ENCODE measurements at regions not wholly inside any gene's neighbourhood (a gene's known extent, or its start where the extent isn't known, plus 50 kb on each side); places are given as distances from the start of the nearest gene placed in this dataset.

- H3K27ac ChIP-seq (ENCODE audit: low read depth, low read length): no peak overlapping the region
- H3K9me3 ChIP-seq (ENCODE audit: control insufficient read depth in 1 of 2, low read length in 2 of 2): no peaks in the 10 kb centered on the region
- no peak overlapping the region for H3K4me3 ChIP-seq (ENCODE audit: low read depth in 1 of 2, low read length in 2 of 2)
- no peak overlapping the region for H3K9ac ChIP-seq (ENCODE audit: low read depth in 1 of 2, low read length in 2 of 2)
- no peaks in the 10 kb centered on the region for H3K36me3 ChIP-seq (ENCODE audit: control insufficient read depth in 1 of 2, insufficient read depth in 2 of 2, low read length in 2 of 2)
- H3K27me3 ChIP-seq (ENCODE audit: control insufficient read depth in 1 of 2, insufficient read depth in 2 of 2, low read length in 2 of 2): no peaks in the 10 kb centered on the region
- H3K4me1 ChIP-seq (ENCODE audit: control insufficient read depth in 1 of 2, insufficient read depth in 2 of 2, low read length in 2 of 2): no peaks in the 10 kb centered on the region
Observed at GRCh38 chr3:22594990-22595389, 608.1 kb upstream of the UBE2E2 start.

DNA sequence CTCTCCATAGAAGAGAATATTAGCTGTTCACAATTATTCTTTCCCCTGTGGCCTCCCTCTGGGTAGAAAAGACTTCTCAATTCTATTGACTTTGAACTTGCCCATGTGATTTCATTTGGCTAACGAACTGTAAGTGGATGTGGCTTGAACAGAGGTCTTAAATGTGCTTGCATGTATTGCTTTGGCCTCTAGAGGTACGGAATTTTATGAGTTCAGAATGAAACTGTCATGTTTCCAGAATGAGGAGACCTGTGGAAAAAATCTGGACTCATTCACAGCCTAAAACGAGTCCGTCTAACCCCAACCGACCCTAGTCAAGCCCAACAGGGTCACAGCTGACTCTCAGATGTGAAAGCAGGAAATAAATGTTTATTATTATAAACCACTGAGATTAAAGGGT, 596.7 kb upstream of the UBE2E2 start:
- Histone ChIP-seq H3K36me3 (ENCODE audit: control insufficient read depth in 1 of 2, insufficient read depth in 2 of 2, low read length in 2 of 2) (no peaks in the 10 kb centered on the region), H3K4me1 (ENCODE audit: control insufficient read depth in 1 of 2, insufficient read depth in 2 of 2, low read length in 2 of 2) (no peaks in the 10 kb centered on the region), H3K9me3 (ENCODE audit: control insufficient read depth in 1 of 2, low read length in 2 of 2) (no peaks in the 10 kb centered on the region), H3K9ac (ENCODE audit: low read depth in 1 of 2, low read length in 2 of 2) (no peak overlapping the region), H3K27me3 (ENCODE audit: control insufficient read depth in 1 of 2, insufficient read depth in 2 of 2, low read length in 2 of 2) (no peaks in the 10 kb centered on the region), H3K4me3 (ENCODE audit: low read depth in 1 of 2, low read length in 2 of 2) (no peak overlapping the region), H3K27ac (ENCODE audit: low read depth, low read length) (no peak overlapping the region)

- Histone ChIP-seq H3K9ac (ENCODE audit: low read depth in 1 of 2, low read length in 2 of 2) (no peak overlapping the region), H3K4me1 (ENCODE audit: control insufficient read depth in 1 of 2, insufficient read depth in 2 of 2, low read length in 2 of 2) (no peaks in the 10 kb centered on the region), H3K4me3 (ENCODE audit: low read depth in 1 of 2, low read length in 2 of 2) (no peak overlapping the region), H3K36me3 (ENCODE audit: control insufficient read depth in 1 of 2, insufficient read depth in 2 of 2, low read length in 2 of 2) (no peaks in the 10 kb centered on the region), H3K27ac (ENCODE audit: low read depth, low read length) (no peak overlapping the region), H3K9me3 (ENCODE audit: control insufficient read depth in 1 of 2, low read length in 2 of 2) (no peaks in the 10 kb centered on the region), H3K27me3 (ENCODE audit: control insufficient read depth in 1 of 2, insufficient read depth in 2 of 2, low read length in 2 of 2) (no peaks in the 10 kb centered on the region)
Observed at GRCh38 chr3:22606938-22607337, 596.2 kb upstream of the UBE2E2 start.

DNA sequence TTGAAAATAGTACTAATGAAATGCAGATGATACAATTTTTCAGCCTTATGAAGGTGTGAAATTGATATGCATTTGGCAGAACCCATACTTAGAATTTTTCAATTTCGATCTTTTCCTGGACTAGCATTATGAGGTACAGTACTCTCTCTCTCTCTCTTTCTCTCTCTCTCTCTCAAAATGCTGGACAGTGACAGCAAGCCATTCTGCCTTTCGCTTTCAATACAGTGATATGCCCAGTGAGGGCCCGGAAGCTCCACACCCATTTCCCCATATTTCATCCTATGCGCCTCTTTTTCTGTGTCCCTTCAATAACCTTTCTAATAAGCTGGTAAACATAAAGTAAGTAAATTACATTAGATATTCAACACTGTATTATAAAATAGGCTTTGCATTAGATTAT, 595.0 kb upstream of the UBE2E2 start:
- no peaks in the 10 kb centered on the region for H3K9me3 ChIP-seq (ENCODE audit: control insufficient read depth in 1 of 2, low read length in 2 of 2)
- H3K27me3 ChIP-seq (ENCODE audit: control insufficient read depth in 1 of 2, insufficient read depth in 2 of 2, low read length in 2 of 2): no peaks in the 10 kb centered on the region
- H3K9ac ChIP-seq (ENCODE audit: low read depth in 1 of 2, low read length in 2 of 2): no peak overlapping the region
- no peaks in the 10 kb centered on the region for H3K4me1 ChIP-seq (ENCODE audit: control insufficient read depth in 1 of 2, insufficient read depth in 2 of 2, low read length in 2 of 2)
- no peak overlapping the region for H3K27ac ChIP-seq (ENCODE audit: low read depth, low read length)
- no peak overlapping the region for H3K4me3 ChIP-seq (ENCODE audit: low read depth in 1 of 2, low read length in 2 of 2)
- H3K36me3 ChIP-seq (ENCODE audit: control insufficient read depth in 1 of 2, insufficient read depth in 2 of 2, low read length in 2 of 2): no peaks in the 10 kb centered on the region

- H3K4me1 ChIP-seq (ENCODE audit: control insufficient read depth in 1 of 2, insufficient read depth in 2 of 2, low read length in 2 of 2): no peaks in the 10 kb centered on the region
- H3K36me3 ChIP-seq (ENCODE audit: control insufficient read depth in 1 of 2, insufficient read depth in 2 of 2, low read length in 2 of 2): no peaks in the 10 kb centered on the region
- H3K27ac ChIP-seq (ENCODE audit: low read depth, low read length): no peak overlapping the region
- no peaks in the 10 kb centered on the region for H3K27me3 ChIP-seq (ENCODE audit: control insufficient read depth in 1 of 2, insufficient read depth in 2 of 2, low read length in 2 of 2)
- no peaks in the 10 kb centered on the region for H3K9me3 ChIP-seq (ENCODE audit: control insufficient read depth in 1 of 2, low read length in 2 of 2)
- no peak overlapping the region for H3K4me3 ChIP-seq (ENCODE audit: low read depth in 1 of 2, low read length in 2 of 2)
- H3K9ac ChIP-seq (ENCODE audit: low read depth in 1 of 2, low read length in 2 of 2): no peak overlapping the region
Observed at GRCh38 chr3:22608721-22609120, 594.4 kb upstream of the UBE2E2 start.

DNA sequence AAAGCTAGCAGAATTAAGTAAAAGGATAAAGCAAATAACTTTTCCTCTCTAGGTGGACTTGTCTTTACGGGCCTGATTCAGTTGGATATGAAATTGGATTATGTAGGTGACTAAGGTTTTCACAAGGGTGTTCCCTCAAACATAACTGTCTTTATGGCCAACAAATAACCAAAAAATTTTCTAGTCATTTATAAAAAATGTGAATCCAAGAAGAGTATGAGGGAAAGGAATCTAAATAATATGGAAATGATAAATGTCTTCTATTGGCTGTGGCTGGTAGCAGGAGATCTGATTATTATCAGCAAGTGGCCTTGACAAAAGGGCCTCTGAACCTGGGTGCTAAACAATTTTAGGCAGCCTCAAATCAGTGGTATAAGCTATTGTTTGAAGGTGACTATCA, 594.0 kb upstream of the UBE2E2 start:
- Histone ChIP-seq H3K27ac (ENCODE audit: low read depth, low read length) (no peak overlapping the region), H3K27me3 (ENCODE audit: control insufficient read depth in 1 of 2, insufficient read depth in 2 of 2, low read length in 2 of 2) (no peaks in the 10 kb centered on the region), H3K36me3 (ENCODE audit: control insufficient read depth in 1 of 2, insufficient read depth in 2 of 2, low read length in 2 of 2) (no peaks in the 10 kb centered on the region), H3K4me1 (ENCODE audit: control insufficient read depth in 1 of 2, insufficient read depth in 2 of 2, low read length in 2 of 2) (no peaks in the 10 kb centered on the region), H3K9ac (ENCODE audit: low read depth in 1 of 2, low read length in 2 of 2) (no peak overlapping the region), H3K4me3 (ENCODE audit: low read depth in 1 of 2, low read length in 2 of 2) (no peak overlapping the region), H3K9me3 (ENCODE audit: control insufficient read depth in 1 of 2, low read length in 2 of 2) (no peaks in the 10 kb centered on the region)

DNA sequence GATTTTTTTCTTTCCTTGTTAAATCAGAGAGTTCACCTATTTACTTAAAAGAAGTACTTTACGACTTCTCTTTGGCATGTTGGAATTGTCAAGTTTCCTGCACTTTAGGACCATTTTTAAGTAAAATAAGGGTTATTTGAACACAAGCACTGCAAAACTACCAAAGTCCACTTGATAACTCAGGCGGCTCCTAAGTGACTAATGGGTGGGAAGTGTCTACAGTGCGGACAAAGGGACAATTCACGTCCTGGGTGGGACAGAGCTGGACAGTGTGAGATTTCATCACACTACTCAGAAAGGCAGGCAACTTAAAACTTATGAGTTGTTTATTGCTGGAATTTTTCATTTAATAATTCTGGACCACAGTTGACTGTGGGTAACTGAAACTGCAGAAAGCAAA, 590.2 kb upstream of the UBE2E2 start:
- Histone ChIP-seq H3K36me3 (ENCODE audit: control insufficient read depth in 1 of 2, insufficient read depth in 2 of 2, low read length in 2 of 2) (no peaks in the 10 kb centered on the region), H3K9ac (ENCODE audit: low read depth in 1 of 2, low read length in 2 of 2) (no peak overlapping the region), H3K27me3 (ENCODE audit: control insufficient read depth in 1 of 2, insufficient read depth in 2 of 2, low read length in 2 of 2) (no peaks in the 10 kb centered on the region), H3K4me1 (ENCODE audit: control insufficient read depth in 1 of 2, insufficient read depth in 2 of 2, low read length in 2 of 2) (no peaks in the 10 kb centered on the region), H3K27ac (ENCODE audit: low read depth, low read length) (no peak overlapping the region), H3K4me3 (ENCODE audit: low read depth in 1 of 2, low read length in 2 of 2) (no peak overlapping the region), H3K9me3 (ENCODE audit: control insufficient read depth in 1 of 2, low read length in 2 of 2) (no peaks in the 10 kb centered on the region)

DNA sequence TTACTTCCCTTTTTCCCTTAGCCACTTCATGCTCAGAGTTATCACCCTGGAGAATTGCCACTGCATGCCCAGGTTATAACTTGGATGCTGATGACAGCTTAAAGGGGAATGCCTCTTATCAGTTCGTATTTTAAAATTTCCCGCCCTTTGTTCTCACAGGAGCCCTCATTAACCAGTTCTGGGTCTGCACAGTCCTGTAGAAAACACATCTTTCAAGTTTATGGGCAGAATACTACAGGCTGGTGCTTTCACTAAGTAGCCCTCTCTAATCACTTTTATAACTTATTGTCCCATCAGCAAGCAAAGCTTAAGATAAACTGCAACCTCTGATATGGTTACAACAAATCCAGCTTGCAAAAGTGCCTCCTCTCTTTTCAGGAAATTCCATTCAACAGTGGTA, 587.3 kb upstream of the UBE2E2 start:
- Histone ChIP-seq H3K9ac (ENCODE audit: low read depth in 1 of 2, low read length in 2 of 2) (no peak overlapping the region), H3K9me3 (ENCODE audit: control insufficient read depth in 1 of 2, low read length in 2 of 2) (no peaks in the 10 kb centered on the region), H3K4me1 (ENCODE audit: control insufficient read depth in 1 of 2, insufficient read depth in 2 of 2, low read length in 2 of 2) (no peaks in the 10 kb centered on the region), H3K27ac (ENCODE audit: low read depth, low read length) (no peak overlapping the region), H3K36me3 (ENCODE audit: control insufficient read depth in 1 of 2, insufficient read depth in 2 of 2, low read length in 2 of 2) (no peaks in the 10 kb centered on the region), H3K27me3 (ENCODE audit: control insufficient read depth in 1 of 2, insufficient read depth in 2 of 2, low read length in 2 of 2) (no peaks in the 10 kb centered on the region), H3K4me3 (ENCODE audit: low read depth in 1 of 2, low read length in 2 of 2) (no peak overlapping the region)

- no peaks in the 10 kb centered on the region for H3K9me3 ChIP-seq (ENCODE audit: control insufficient read depth in 1 of 2, low read length in 2 of 2)
- no peak overlapping the region for H3K27ac ChIP-seq (ENCODE audit: low read depth, low read length)
- no peaks in the 10 kb centered on the region for H3K36me3 ChIP-seq (ENCODE audit: control insufficient read depth in 1 of 2, insufficient read depth in 2 of 2, low read length in 2 of 2)
Observed at GRCh38 chr3:22617372-22617771, 585.8 kb upstream of the UBE2E2 start.

DNA sequence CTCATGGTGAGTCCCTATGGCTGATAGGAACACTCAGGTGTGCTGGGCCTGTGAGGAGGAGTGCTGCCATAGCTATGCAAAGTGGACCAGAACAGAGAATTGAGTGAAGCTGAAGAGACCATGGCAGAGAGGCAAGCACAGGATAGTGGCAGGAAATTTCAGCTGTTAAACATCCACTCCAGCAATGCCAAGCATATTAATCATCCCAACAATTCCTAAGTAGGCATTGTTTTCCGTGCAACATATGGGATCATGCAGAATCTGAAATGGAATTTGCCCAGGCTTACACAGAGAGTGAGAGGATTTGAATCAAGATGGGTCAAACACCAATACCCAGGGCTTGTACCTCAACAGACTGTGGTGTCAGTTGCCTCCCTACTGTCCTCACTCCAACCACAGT, 582.6 kb upstream of the UBE2E2 start:
- Histone ChIP-seq H3K27me3 (ENCODE audit: control insufficient read depth in 1 of 2, insufficient read depth in 2 of 2, low read length in 2 of 2) (no peaks in the 10 kb centered on the region), H3K9ac (ENCODE audit: low read depth in 1 of 2, low read length in 2 of 2) (no peak overlapping the region), H3K4me3 (ENCODE audit: low read depth in 1 of 2, low read length in 2 of 2) (no peak overlapping the region)

More at GRCh38 chr3:22617372-22617771, 585.8 kb upstream of the UBE2E2 start:
- Histone ChIP-seq H3K4me1 (ENCODE audit: control insufficient read depth in 1 of 2, insufficient read depth in 2 of 2, low read length in 2 of 2) (no peaks in the 10 kb centered on the region), H3K9ac (ENCODE audit: low read depth in 1 of 2, low read length in 2 of 2) (no peak overlapping the region), H3K27me3 (ENCODE audit: control insufficient read depth in 1 of 2, insufficient read depth in 2 of 2, low read length in 2 of 2) (no peaks in the 10 kb centered on the region), H3K4me3 (ENCODE audit: low read depth in 1 of 2, low read length in 2 of 2) (no peak overlapping the region)

DNA sequence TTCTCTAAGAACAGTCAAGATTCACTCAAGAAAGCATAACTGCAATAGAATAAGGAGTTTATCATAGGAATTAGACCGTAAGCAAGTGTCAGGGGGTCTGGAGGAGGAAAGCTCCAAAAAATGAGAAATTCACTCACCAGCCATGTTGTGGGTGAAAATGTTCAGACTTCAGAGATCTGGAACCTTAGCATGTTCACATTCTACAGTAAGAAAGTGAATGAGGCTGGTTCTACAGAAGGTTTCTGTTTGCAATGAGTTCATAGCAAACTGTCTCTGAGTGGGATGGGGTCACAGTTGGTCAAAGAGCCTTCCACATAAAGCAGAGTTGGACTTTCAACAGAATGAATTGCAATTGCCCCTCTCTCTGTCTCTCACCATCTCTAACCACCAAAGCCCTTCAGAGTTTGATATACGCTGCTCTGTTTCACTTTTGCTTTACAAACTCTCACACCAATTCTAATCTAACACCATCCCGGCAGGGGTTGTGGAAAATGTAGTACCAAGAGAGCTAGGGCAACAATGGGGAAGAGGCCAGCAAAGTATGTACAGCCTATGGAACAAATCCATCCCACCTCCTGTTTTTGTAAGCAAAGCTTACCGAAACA, 581.8 kb upstream of the UBE2E2 start:
- Histone ChIP-seq H3K27me3 (ENCODE audit: control insufficient read depth in 1 of 2, insufficient read depth in 2 of 2, low read length in 2 of 2) (no peaks in the 10 kb centered on the region), H3K9me3 (ENCODE audit: control insufficient read depth in 1 of 2, low read length in 2 of 2) (peaks cover 4% of the 10 kb centered on the region in 2 donors), H3K4me3 (ENCODE audit: low read depth in 1 of 2, low read length in 2 of 2) (no peak overlapping the region), H3K36me3 (ENCODE audit: control insufficient read depth in 1 of 2, insufficient read depth in 2 of 2, low read length in 2 of 2) (no peaks in the 10 kb centered on the region), H3K4me1 (ENCODE audit: control insufficient read depth in 1 of 2, insufficient read depth in 2 of 2, low read length in 2 of 2) (no peaks in the 10 kb centered on the region), H3K27ac (ENCODE audit: low read depth, low read length) (no peak overlapping the region), H3K9ac (ENCODE audit: low read depth in 1 of 2, low read length in 2 of 2) (no peak overlapping the region)

More for the DNA sequence above, 582.6 kb upstream of the UBE2E2 start:
- Histone ChIP-seq H3K4me1 (ENCODE audit: control insufficient read depth in 1 of 2, insufficient read depth in 2 of 2, low read length in 2 of 2) (no peaks in the 10 kb centered on the region), H3K27ac (ENCODE audit: low read depth, low read length) (no peak overlapping the region), H3K36me3 (ENCODE audit: control insufficient read depth in 1 of 2, insufficient read depth in 2 of 2, low read length in 2 of 2) (no peaks in the 10 kb centered on the region), H3K9me3 (ENCODE audit: control insufficient read depth in 1 of 2, low read length in 2 of 2) (peaks cover 4% of the 10 kb centered on the region in 2 donors)

Data from duodenal mucosa (tissue), 2 donors.